GM06990 (cell line): ENCODE measurements at regions not wholly inside any gene's neighbourhood (a gene's known extent, or its start where the extent isn't known, plus 50 kb on each side); places are given as distances from the start of the nearest gene placed in this dataset.

Experiments used
- DNase-seq: peaks from one replicate; pipeline ENCODE4 v3.0.0-alpha.2; 2011; ENCODE audit not compliant: insufficient read length; ENCODE audit errors: extremely low read depth
- H3K27me3 ChIP-seq: replicated peaks from 2 replicates; pipeline ENCODE4 v1.6.0; 2011; ENCODE audit warnings: low read length; ENCODE audit not compliant: control insufficient read depth, insufficient read depth
- H3K36me3 ChIP-seq: 2 replicates; pipeline ENCODE4 v1.5.1; 2011; ENCODE audit warnings: low read length; ENCODE audit not compliant: control insufficient read depth, insufficient read depth
- H3K4me3 ChIP-seq: replicated peaks from 2 replicates; pipeline ENCODE4 v1.5.1; 2011; ENCODE audit warnings: low read depth, mild to moderate bottlenecking, control low read depth, low read length
- CTCF ChIP-seq: IDR thresholded peaks from 2 replicates; pipeline ENCODE4 v1.5.1; 2011; ENCODE audit warnings: low read length, control low read depth, mild to moderate bottlenecking, inconsistent platforms; ENCODE audit not compliant: insufficient read depth, poor library complexity, severe bottlenecking

DNA sequence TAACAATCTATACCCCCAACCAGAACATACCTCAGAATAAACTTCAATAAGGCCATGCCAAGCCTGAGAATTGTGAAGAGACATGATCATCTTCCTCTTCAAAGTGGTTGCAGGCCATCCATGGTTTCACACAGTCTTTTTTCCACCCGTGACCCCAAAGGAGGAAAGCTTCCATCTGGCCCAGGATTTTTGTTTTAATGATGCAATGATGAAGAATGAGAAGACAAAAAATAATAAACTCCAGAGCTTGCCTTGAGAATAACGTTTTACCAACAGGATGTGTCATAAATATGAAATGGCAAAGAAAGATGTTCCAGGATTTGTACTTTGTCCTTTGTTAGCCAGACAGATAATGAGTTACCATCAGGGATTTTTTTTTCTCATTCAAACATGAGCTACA, 201.9 kb downstream of the WNT5A start:
- DNase-seq = no peak
- no peak overlapping the region for H3K4me3 ChIP-seq
- H3K27me3 ChIP-seq = no peaks in the 10 kb centered on the region
- H3K36me3 ChIP-seq = no peaks in the 10 kb centered on the region
- no peak for TF ChIP-seq CTCF

DNA sequence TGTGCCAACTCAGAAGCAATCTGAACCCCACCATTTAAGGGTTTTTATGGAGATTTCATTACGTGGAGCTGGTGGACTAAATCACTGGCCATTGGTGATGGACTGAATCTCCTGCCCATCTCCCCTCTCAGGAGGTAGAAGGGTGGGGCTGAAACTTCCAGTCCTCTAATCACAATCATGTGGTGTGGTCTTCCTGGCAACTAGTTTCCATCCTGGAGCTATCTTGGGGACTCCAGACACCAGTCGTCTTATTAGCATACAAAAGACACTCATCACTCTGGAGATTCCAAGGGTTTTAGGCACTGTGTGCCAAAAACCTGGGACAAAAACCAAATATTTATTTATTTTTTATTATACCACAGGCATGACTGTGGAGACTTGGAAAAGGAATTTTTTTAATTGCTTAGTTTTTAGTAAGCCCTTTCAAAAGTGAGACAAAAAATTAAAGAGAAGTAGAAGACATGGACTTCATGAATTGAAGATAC, 203.6 kb downstream of the WNT5A start:
- Histone ChIP-seq H3K4me3 (no peak overlapping the region), H3K27me3 (no peaks in the 10 kb centered on the region), H3K36me3 (no peaks in the 10 kb centered on the region)
- no peak for DNase-seq
- TF ChIP-seq CTCF = no peak

- Histone ChIP-seq H3K36me3 (no peaks in the 10 kb centered on the region), H3K27me3 (no peaks in the 10 kb centered on the region), H3K4me3 (no peak overlapping the region)
- DNase-seq = no peak
- TF ChIP-seq CTCF = no peak
These were observed 204.1 kb downstream of the WNT5A start for GRCh38 chr3:55282994-55283393.

DNA sequence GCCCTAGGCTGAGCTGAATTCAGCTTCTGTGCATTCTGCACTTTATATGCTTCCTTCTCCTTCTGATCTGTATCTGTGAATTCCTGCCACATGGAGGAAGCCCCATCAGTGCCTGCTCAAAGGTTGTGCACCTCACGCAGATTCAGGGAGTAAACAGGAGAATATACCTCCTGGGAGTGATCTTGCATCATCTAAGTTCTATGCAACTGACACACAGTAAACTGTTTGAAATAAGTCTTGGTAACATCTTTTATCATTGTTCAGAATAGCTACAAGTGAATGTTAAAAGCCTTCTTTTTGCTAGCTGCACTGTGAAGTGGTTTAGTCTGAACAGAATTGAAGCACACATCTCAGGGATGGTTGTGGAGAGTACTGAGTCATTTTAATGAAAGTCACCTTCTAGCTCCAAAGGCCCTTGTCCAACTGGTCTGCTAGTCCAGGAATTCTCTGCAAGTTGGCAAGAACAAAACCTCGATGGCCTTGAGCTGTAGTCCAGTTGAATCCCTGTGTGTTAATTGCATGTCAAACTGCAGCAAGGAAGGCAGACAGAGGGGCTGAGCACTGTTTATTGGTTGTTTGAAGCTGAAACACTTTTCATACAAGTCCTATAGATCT, 215.0 kb downstream of the WNT5A start:
- Histone ChIP-seq H3K4me3 (no peak overlapping the region), H3K36me3 (no peaks in the 10 kb centered on the region), H3K27me3 (peaks cover 2% of the 10 kb centered on the region; the same call in 1 of the 2 replicates)
- TF ChIP-seq CTCF = no peak
- no peak for DNase-seq

GRCh38 chr3:55271549-55271948, 215.6 kb downstream of the WNT5A start:
- DNase-seq = no peak
- H3K36me3 ChIP-seq = no peaks in the 10 kb centered on the region
- no peak for TF ChIP-seq CTCF

GRCh38 chr3:55270976-55271375, 216.1 kb downstream of the WNT5A start:
- no peak for TF ChIP-seq CTCF
- H3K4me3 ChIP-seq = no peak overlapping the region
- peaks cover 2% of the 10 kb centered on the region; the same call in 1 of the 2 replicates for H3K27me3 ChIP-seq
- DNase-seq = no peak
- no peaks in the 10 kb centered on the region for H3K36me3 ChIP-seq

More at GRCh38 chr3:55271549-55271948, 215.6 kb downstream of the WNT5A start:
- Histone ChIP-seq H3K27me3 (peaks cover 2% of the 10 kb centered on the region; the same call in 1 of the 2 replicates), H3K4me3 (no peak overlapping the region)
